ENCODE measurements at regions not wholly inside any gene's neighbourhood (a gene's known extent, or its start where the extent isn't known, plus 50 kb on each side); places are given as distances from the start of the nearest gene placed in this dataset. TPM values are rescaled to one million over a fixed set of nuclear protein-coding genes. Genes with fewer than 3 reads are reported as not detected.
A peak's percentile ranks its signal among the peaks of the same experiment; 100 is the strongest.
"Not testable (repeated sequence)": the region's sequence is repeated elsewhere in the genome, so short reads cannot be mapped to it uniquely, and the experiment has no call there.

- H4K20me1 ChIP-seq (replicated peaks; ENCODE audit: control insufficient read depth, insufficient read depth, low read length); H3K9me1 ChIP-seq (ENCODE audit: control insufficient read depth, insufficient read depth, low read length); CTCF ChIA-PET (ENCODE audit: low intra/inter-chr PET ratio); H3K27me3 ChIP-seq (ENCODE audit: control insufficient read depth in 2 of 2, insufficient read depth in 2 of 2, low read length in 2 of 2); H3K9me3 ChIP-seq (replicated peaks; ENCODE audit: control insufficient read depth, insufficient read depth, low read depth, low read length); H2AFZ ChIP-seq (ENCODE audit: low read depth, low read length); DNase-seq (ENCODE audit: extremely low read depth in 1 of 4, low spot score in 3 of 4); intact Hi-C loops (cut with micrococcal nuclease); ATAC-seq; BruUV-seq (replicated peaks); H3K4me1 ChIP-seq (replicated peaks in 1 of 2; ENCODE audit: control insufficient read depth in 2 of 2, insufficient read depth in 2 of 2, low read length in 2 of 2); POLR2A ChIA-PET; H3K4me2 ChIP-seq (ENCODE audit: insufficient read depth, low read length); H3K27ac ChIP-seq (ENCODE audit: extremely low read depth, low read depth, low read length); in situ Hi-C loops (cut with MboI); H3K79me2 ChIP-seq (ENCODE audit: control insufficient read depth, insufficient read depth, low read length); FAIRE-seq; H3K36me3 ChIP-seq (ENCODE audit: control insufficient read depth, insufficient read depth, low read length); H3K4me3 ChIP-seq; H3K9ac ChIP-seq (ENCODE audit: insufficient read depth in 1 of 2, low read depth in 2 of 2, low read length in 2 of 2): not testable (repeated sequence)
- 83% methylated on average over 2 of the region's 5 CpGs for WGBS (ENCODE audit: insufficient coverage, low coverage, missing lambda C conversion rate)
These were observed 50.5 kb upstream of the ROPN1B start for GRCh38 chr3:125918451-125918850.

GRCh38 chr3:125918866-125919265 lies 50.1 kb upstream of the ROPN1B start:
- 63% methylated on average over 2 of the region's 2 CpGs for WGBS (ENCODE audit: insufficient coverage, low coverage, missing lambda C conversion rate)

More at GRCh38 chr3:125918866-125919265, 50.1 kb upstream of the ROPN1B start:
- BruUV-seq (replicated peaks); H3K4me2 ChIP-seq (ENCODE audit: insufficient read depth, low read length); POLR2A ChIA-PET; ATAC-seq; H3K9me1 ChIP-seq (ENCODE audit: control insufficient read depth, insufficient read depth, low read length); H3K4me1 ChIP-seq (replicated peaks in 1 of 2; ENCODE audit: control insufficient read depth in 2 of 2, insufficient read depth in 2 of 2, low read length in 2 of 2); intact Hi-C loops (cut with micrococcal nuclease); H2AFZ ChIP-seq (ENCODE audit: low read depth, low read length); CTCF ChIA-PET (ENCODE audit: low intra/inter-chr PET ratio); H3K9me3 ChIP-seq (replicated peaks; ENCODE audit: control insufficient read depth, insufficient read depth, low read depth, low read length); H4K20me1 ChIP-seq (replicated peaks; ENCODE audit: control insufficient read depth, insufficient read depth, low read length); H3K36me3 ChIP-seq (ENCODE audit: control insufficient read depth, insufficient read depth, low read length); FAIRE-seq; in situ Hi-C loops (cut with MboI); H3K27ac ChIP-seq (ENCODE audit: extremely low read depth, low read depth, low read length); DNase-seq (ENCODE audit: extremely low read depth in 1 of 4, low spot score in 3 of 4); H3K27me3 ChIP-seq (ENCODE audit: control insufficient read depth in 2 of 2, insufficient read depth in 2 of 2, low read length in 2 of 2); H3K79me2 ChIP-seq (ENCODE audit: control insufficient read depth, insufficient read depth, low read length); H3K9ac ChIP-seq (ENCODE audit: insufficient read depth in 1 of 2, low read depth in 2 of 2, low read length in 2 of 2); H3K4me3 ChIP-seq: not testable (repeated sequence)

MicroRNA genes in the stretch of these regions (microRNA counts, 767-probe panel; counts per million panel counts)
- 870 counts per million, percentile 17 among the panel's probes with 10 or more counts for microRNA hsa-miR-548i

Small RNAs in the stretch of these regions (microRNA-seq; reads per million reads assigned to microRNA genes)
- not detected for gene MIR548I1 (ENCODE audit: borderline microRNAs expressed)

Small RNAs in the stretch of these regions (small RNA-seq; reads per million reads assigned to genes)
- not detected for gene AC092902.1
- gene AF186996.2: not detected
- not detected for gene AF186996.3
- gene MIR548I1: not detected
- not detected for gene SNRPCP11

Measured in K562 (cell line).